H9 (cell line): ENCODE measurements at regions not wholly inside any gene's neighbourhood (a gene's known extent, or its start where the extent isn't known, plus 50 kb on each side); places are given as distances from the start of the nearest gene placed in this dataset.

Source experiments
- DNase-seq: peaks from one replicate; pipeline ENCODE4 v3.0.0-alpha.2; 2017
- H2AFZ ChIP-seq: one replicate; pipeline ENCODE4 v1.6.1; 2013; ENCODE audit warnings: mild to moderate bottlenecking, low read length, control low read depth, moderate library complexity
- H2AK5ac ChIP-seq: 2 replicates; pipeline ENCODE4 v1.6.1; 2013; ENCODE audit warnings: low read length, control low read depth, mixed read lengths; ENCODE audit not compliant: insufficient read length
- H2BK120ac ChIP-seq: one replicate; pipeline ENCODE4 v1.6.1; 2013; ENCODE audit warnings: low read depth, mild to moderate bottlenecking, low read length, control low read depth, inconsistent platforms; ENCODE audit not compliant: poor library complexity, severe bottlenecking
- H2BK12ac ChIP-seq: 2 replicates; pipeline ENCODE4 v1.6.1; 2013; ENCODE audit warnings: low read length, control low read depth, mixed read lengths, low read depth; ENCODE audit not compliant: insufficient read length
- H2BK15ac ChIP-seq: 2 replicates; pipeline ENCODE4 v1.6.1; 2013; ENCODE audit warnings: low read depth, low read length, control low read depth
- H2BK20ac ChIP-seq: one replicate; pipeline ENCODE4 v1.6.1; 2013; ENCODE audit warnings: low read depth, mild to moderate bottlenecking, low read length, control low read depth, inconsistent platforms; ENCODE audit not compliant: poor library complexity, severe bottlenecking
- H2BK5ac ChIP-seq: 2 replicates; pipeline ENCODE4 v1.6.1; 2013; ENCODE audit warnings: low read length, control low read depth, mixed read lengths; ENCODE audit not compliant: insufficient read length
- H3K14ac ChIP-seq: 2 replicates; pipeline ENCODE4 v1.6.1; 2013; ENCODE audit warnings: low read length, control low read depth; ENCODE audit not compliant: insufficient read depth
- H3K18ac ChIP-seq: 2 replicates; pipeline ENCODE4 v1.6.1; 2013; ENCODE audit warnings: low read depth, mild to moderate bottlenecking, mixed read lengths, low read length, control low read depth; ENCODE audit not compliant: insufficient read length
- H3K23ac ChIP-seq: 2 replicates; pipeline ENCODE4 v1.6.1; 2013; ENCODE audit warnings: low read length, control low read depth, mixed read lengths, low read depth; ENCODE audit not compliant: insufficient read length
- H3K23me2 ChIP-seq: 2 replicates; pipeline ENCODE4 v1.6.1; 2013; ENCODE audit warnings: low read depth, mild to moderate bottlenecking, mixed read lengths, low read length, control low read depth; ENCODE audit not compliant: insufficient read length, poor library complexity, severe bottlenecking
- H3K27ac ChIP-seq: 2 replicates; pipeline ENCODE4 v1.5.1; 2013; ENCODE audit warnings: low read length, control low read depth, mixed read lengths, low read depth; ENCODE audit not compliant: insufficient read length
- H3K27me3 ChIP-seq: 2 replicates; pipeline ENCODE4 v1.6.1; 2013; ENCODE audit warnings: low read length, control low read depth, inconsistent platforms; ENCODE audit not compliant: insufficient read depth
- H3K4ac ChIP-seq: 2 replicates; pipeline ENCODE4 v1.6.1; 2013; ENCODE audit warnings: low read depth, mild to moderate bottlenecking, control low read depth, inconsistent platforms, low read length, moderate library complexity
- H3K4me1 ChIP-seq: 2 replicates; pipeline ENCODE4 v1.6.1; 2013; ENCODE audit warnings: low read length, control low read depth, inconsistent platforms; ENCODE audit not compliant: insufficient read depth
- H3K4me2 ChIP-seq: 2 replicates; pipeline ENCODE4 v1.6.1; 2013; ENCODE audit warnings: low read length, control low read depth, mixed read lengths; ENCODE audit not compliant: insufficient read length, insufficient read depth
- H3K56ac ChIP-seq: 2 replicates; pipeline ENCODE4 v1.6.1; 2013; ENCODE audit warnings: low read depth, mild to moderate bottlenecking, mixed read lengths, low read length, control low read depth; ENCODE audit not compliant: insufficient read length
- H3K79me1 ChIP-seq: 2 replicates; pipeline ENCODE4 v1.6.1; 2013; ENCODE audit warnings: low read depth, mild to moderate bottlenecking, moderate library complexity, low read length, control low read depth, inconsistent platforms; ENCODE audit not compliant: insufficient read depth, poor library complexity, severe bottlenecking
- H3K79me2 ChIP-seq: 2 replicates; pipeline ENCODE4 v1.6.1; 2013; ENCODE audit warnings: low read length, control low read depth, inconsistent platforms; ENCODE audit not compliant: insufficient read depth
- H3K9ac ChIP-seq: 2 replicates; pipeline ENCODE4 v1.6.1; 2013; ENCODE audit warnings: low read length, control low read depth, mixed read lengths; ENCODE audit not compliant: insufficient read length; ENCODE audit errors: extremely low read depth
- H3K9me3 ChIP-seq: one replicate; pipeline ENCODE4 v1.6.1; 2013; ENCODE audit warnings: low read depth, low read length, inconsistent platforms; ENCODE audit not compliant: control insufficient read depth
- H3T11ph ChIP-seq: one replicate; pipeline ENCODE4 v1.6.1; 2013; ENCODE audit warnings: mild to moderate bottlenecking, low read length, control low read depth, inconsistent platforms
- H4K20me1 ChIP-seq: one replicate; pipeline ENCODE4 v1.6.1; 2013; ENCODE audit not compliant: control insufficient read depth, insufficient read length, insufficient read depth
- H4K5ac ChIP-seq: 2 replicates; pipeline ENCODE4 v1.6.1; 2013; ENCODE audit warnings: low read depth, mild to moderate bottlenecking, mixed read lengths, low read length, control low read depth; ENCODE audit not compliant: insufficient read length
- H4K8ac ChIP-seq: replicated peaks from 2 replicates; pipeline ENCODE4 v1.6.1; 2013; ENCODE audit warnings: low read length, control low read depth, mixed read lengths, low read depth; ENCODE audit not compliant: insufficient read length
- H4K91ac ChIP-seq: 2 replicates; pipeline ENCODE4 v1.6.1; 2013; ENCODE audit warnings: low read depth, mild to moderate bottlenecking, moderate library complexity, mixed read lengths, low read length, control low read depth; ENCODE audit not compliant: insufficient read length
- H3K27ac Mint-ChIP-seq, 3 experiments: 2 replicates in 2 of 3; 3 replicates in 1 of 3; pipeline ENCODE4 v1.8.0; 2020 to 2021; ENCODE audit warnings: mixed read lengths in 3 of 3, mild to moderate bottlenecking in 1 of 3, moderate library complexity in 1 of 3
- H3K27me3 Mint-ChIP-seq: 2 replicates; pipeline ENCODE4 v1.8.0; 2021; ENCODE audit warnings: low read depth, mild to moderate bottlenecking, moderate library complexity, mixed read lengths
- H3K36me3 Mint-ChIP-seq, 3 experiments: 2 replicates in 2 of 3; 3 replicates in 1 of 3; pipeline ENCODE4 v1.8.0; 2020 to 2021; ENCODE audit warnings: low read depth in 3 of 3, mixed read lengths in 3 of 3; ENCODE audit not compliant: insufficient read depth in 1 of 3
- H3K4me1 Mint-ChIP-seq, 2 experiments: 2 replicates each; pipeline ENCODE4 v1.8.0; 2020; ENCODE audit warnings: mixed read lengths in 2 of 2
- H3K4me3 Mint-ChIP-seq, 2 experiments: 2 replicates in 1 of 2; 3 replicates in 1 of 2; pipeline ENCODE4 v1.8.0; 2020 to 2021; ENCODE audit warnings: mild to moderate bottlenecking in 2 of 2, mixed read lengths in 2 of 2, moderate library complexity in 1 of 2
- H3K9me3 Mint-ChIP-seq, 2 experiments: 2 replicates in 1 of 2; 3 replicates in 1 of 2; pipeline ENCODE4 v1.8.0; 2020; ENCODE audit warnings: mild to moderate bottlenecking in 2 of 2, mixed read lengths in 2 of 2, moderate library complexity in 1 of 2
- WGBS: extraction: QIAGEN DNeasy Blood & Tissue Kit; methylation state at CpG from one replicate; pipeline ENCODE4 v1.1.7; 2013; ENCODE audit warnings: missing lambda C conversion rate, low lambda C conversion rate, mixed read lengths; ENCODE audit not compliant: insufficient read length; ENCODE audit errors: extremely low coverage; 5-methylcytosine and 5-hydroxymethylcytosine counted together
- TF ChIP-seq, protein P1 (sequence below): fragments of 200-600 bp; sonication (generic); conservative IDR thresholded peaks from 3 replicates; pipeline ENCODE4 v1.8.0; 2021; ENCODE audit warnings: antibody characterized with exemption, mild to moderate bottlenecking

DNA sequence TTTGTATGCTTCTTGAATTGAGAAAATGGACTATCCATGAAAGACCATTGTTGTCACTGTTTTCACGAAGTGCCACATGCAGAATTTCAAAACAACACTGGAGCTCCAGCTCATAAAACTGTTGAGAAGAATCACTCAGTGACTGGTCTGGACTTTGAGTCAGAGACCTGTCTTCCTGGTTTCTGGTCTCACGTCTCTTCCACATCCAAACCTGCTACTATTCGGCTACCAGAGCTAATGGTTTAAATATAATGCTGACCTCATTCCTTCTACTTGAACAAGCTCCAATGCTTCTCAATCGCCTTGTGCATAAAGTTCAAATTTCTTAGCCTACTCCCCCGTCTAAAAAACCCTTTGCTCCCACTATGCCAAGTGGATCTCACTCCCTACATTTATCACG is 227.9 kb upstream of the NR2F2 start:
- Mint-ChIP-seq H3K4me1 (peaks cover 9 to 12% of the 10 kb centered on the region in 2 experiments), H3K27ac (no peak overlapping the region), H3K27me3 (peaks cover 99% of the 10 kb centered on the region), H3K4me3 (no peak overlapping the region), H3K36me3 (no peaks in the 10 kb centered on the region), H3K9me3 (no peaks in the 10 kb centered on the region)
- Histone ChIP-seq H3K79me2 (no peaks in the 10 kb centered on the region), H3K27ac (no peak overlapping the region), H4K20me1 (no peaks in the 10 kb centered on the region), H3K56ac (no peak overlapping the region), H3K9ac (no peak overlapping the region), H3T11ph (no peak overlapping the region), H3K9me3 (no peaks in the 10 kb centered on the region), H2AK5ac (no peak overlapping the region), H4K8ac (no peak overlapping the region), H2BK15ac (no peak overlapping the region), H3K23me2 (no peaks in the 10 kb centered on the region), H4K5ac (no peak overlapping the region), H2AFZ (no peak overlapping the region), H2BK5ac (no peak overlapping the region), H3K27me3 (no peaks in the 10 kb centered on the region; the same call in 1 of the 2 replicates), H2BK12ac (no peak overlapping the region), H2BK20ac (peak overlapping the region; percentile 26), H3K23ac (no peak overlapping the region), H3K4ac (no peak overlapping the region), H4K91ac (no peak overlapping the region), H3K4me1 (no peaks in the 10 kb centered on the region), H2BK120ac (no peak overlapping the region), H3K18ac (no peak overlapping the region), H3K79me1 (no peaks in the 10 kb centered on the region), H3K4me2 (no peak overlapping the region), H3K14ac (no peak overlapping the region)
- no peak for DNase-seq
- TF ChIP-seq, protein P1, sequence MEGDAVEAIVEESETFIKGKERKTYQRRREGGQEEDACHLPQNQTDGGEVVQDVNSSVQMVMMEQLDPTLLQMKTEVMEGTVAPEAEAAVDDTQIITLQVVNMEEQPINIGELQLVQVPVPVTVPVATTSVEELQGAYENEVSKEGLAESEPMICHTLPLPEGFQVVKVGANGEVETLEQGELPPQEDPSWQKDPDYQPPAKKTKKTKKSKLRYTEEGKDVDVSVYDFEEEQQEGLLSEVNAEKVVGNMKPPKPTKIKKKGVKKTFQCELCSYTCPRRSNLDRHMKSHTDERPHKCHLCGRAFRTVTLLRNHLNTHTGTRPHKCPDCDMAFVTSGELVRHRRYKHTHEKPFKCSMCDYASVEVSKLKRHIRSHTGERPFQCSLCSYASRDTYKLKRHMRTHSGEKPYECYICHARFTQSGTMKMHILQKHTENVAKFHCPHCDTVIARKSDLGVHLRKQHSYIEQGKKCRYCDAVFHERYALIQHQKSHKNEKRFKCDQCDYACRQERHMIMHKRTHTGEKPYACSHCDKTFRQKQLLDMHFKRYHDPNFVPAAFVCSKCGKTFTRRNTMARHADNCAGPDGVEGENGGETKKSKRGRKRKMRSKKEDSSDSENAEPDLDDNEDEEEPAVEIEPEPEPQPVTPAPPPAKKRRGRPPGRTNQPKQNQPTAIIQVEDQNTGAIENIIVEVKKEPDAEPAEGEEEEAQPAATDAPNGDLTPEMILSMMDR: no peak
- no CpG with 5 or more reads among the region's 6 CpGs for WGBS
